ENCODE measurements at regions not wholly inside any gene's neighbourhood (a gene's known extent, or its start where the extent isn't known, plus 50 kb on each side); places are given as distances from the start of the nearest gene placed in this dataset.

GRCh38 chr11:116533186-116533825 is 239.5 kb downstream of the BUD13 start:
- Mint-ChIP-seq H3K27ac (ENCODE audit: unreplicated experiment) (no peak overlapping the region), H3K9me3 (ENCODE audit: unreplicated experiment) (peaks cover 4% of the 10 kb centered on the region), H3K4me3 (ENCODE audit: unreplicated experiment) (no peak overlapping the region), H3K4me1 (ENCODE audit: unreplicated experiment) (no peaks in the 10 kb centered on the region), H3K36me3 (ENCODE audit: unreplicated experiment) (no peaks in the 10 kb centered on the region), H3K27me3 (ENCODE audit: unreplicated experiment) (peaks cover 4% of the 10 kb centered on the region)
- no peak for DNase-seq (ENCODE audit: extremely low spot score, unreplicated experiment)
- no peak for TF ChIP-seq CTCF (IDR thresholded peaks at IDR 0.05)

GRCh38 chr11:116532066-116532465 is 240.7 kb downstream of the BUD13 start:
- Mint-ChIP-seq H3K4me1 (ENCODE audit: unreplicated experiment) (no peaks in the 10 kb centered on the region), H3K4me3 (ENCODE audit: unreplicated experiment) (no peak overlapping the region), H3K36me3 (ENCODE audit: unreplicated experiment) (no peaks in the 10 kb centered on the region), H3K27me3 (ENCODE audit: unreplicated experiment) (peaks cover 4% of the 10 kb centered on the region), H3K9me3 (ENCODE audit: unreplicated experiment) (peaks cover 4% of the 10 kb centered on the region), H3K27ac (ENCODE audit: unreplicated experiment) (no peak overlapping the region)
- no peak for TF ChIP-seq CTCF (IDR thresholded peaks at IDR 0.05)
- no peak for DNase-seq (ENCODE audit: extremely low spot score, unreplicated experiment)

GRCh38 chr11:116530705-116531104 is 242.1 kb downstream of the BUD13 start:
- Mint-ChIP-seq H3K27me3 (ENCODE audit: unreplicated experiment) (peaks cover 4% of the 10 kb centered on the region), H3K36me3 (ENCODE audit: unreplicated experiment) (no peaks in the 10 kb centered on the region), H3K4me3 (ENCODE audit: unreplicated experiment) (no peak overlapping the region), H3K9me3 (ENCODE audit: unreplicated experiment) (peaks cover 4% of the 10 kb centered on the region), H3K27ac (ENCODE audit: unreplicated experiment) (no peak overlapping the region), H3K4me1 (ENCODE audit: unreplicated experiment) (no peaks in the 10 kb centered on the region)
- TF ChIP-seq CTCF (IDR thresholded peaks at IDR 0.05): no peak
- no peak for DNase-seq (ENCODE audit: extremely low spot score, unreplicated experiment)

- H3K4me1 Mint-ChIP-seq (ENCODE audit: unreplicated experiment): no peaks in the 10 kb centered on the region
- TF ChIP-seq CTCF (IDR thresholded peaks at IDR 0.05): no peak
- H3K36me3 Mint-ChIP-seq (ENCODE audit: unreplicated experiment): no peaks in the 10 kb centered on the region
- peaks cover 4% of the 10 kb centered on the region for H3K9me3 Mint-ChIP-seq (ENCODE audit: unreplicated experiment)
- no peak overlapping the region for H3K4me3 Mint-ChIP-seq (ENCODE audit: unreplicated experiment)
- H3K27ac Mint-ChIP-seq (ENCODE audit: unreplicated experiment): no peak overlapping the region
- H3K27me3 Mint-ChIP-seq (ENCODE audit: unreplicated experiment): peaks cover 4% of the 10 kb centered on the region
- DNase-seq (ENCODE audit: extremely low spot score, unreplicated experiment): no peak
These were observed 243.5 kb downstream of the BUD13 start for GRCh38 chr11:116529271-116529670.

- H3K4me1 Mint-ChIP-seq (ENCODE audit: unreplicated experiment): no peaks in the 10 kb centered on the region
- peaks cover 4% of the 10 kb centered on the region for H3K9me3 Mint-ChIP-seq (ENCODE audit: unreplicated experiment)
- H3K36me3 Mint-ChIP-seq (ENCODE audit: unreplicated experiment): no peaks in the 10 kb centered on the region
- H3K27me3 Mint-ChIP-seq (ENCODE audit: unreplicated experiment): peaks cover 6% of the 10 kb centered on the region
- no peak for TF ChIP-seq CTCF (IDR thresholded peaks at IDR 0.05)
- DNase-seq (ENCODE audit: extremely low spot score, unreplicated experiment): no peak
- H3K27ac Mint-ChIP-seq (ENCODE audit: unreplicated experiment): no peak overlapping the region
- H3K4me3 Mint-ChIP-seq (ENCODE audit: unreplicated experiment): no peak overlapping the region
These were observed 245.4 kb downstream of the BUD13 start for GRCh38 chr11:116527180-116527991.
